ENCODE measurements at regions not wholly inside any gene's neighbourhood (a gene's known extent, or its start where the extent isn't known, plus 50 kb on each side); places are given as distances from the start of the nearest gene placed in this dataset.
"Not testable (repeated sequence)": the region's sequence is repeated elsewhere in the genome, so short reads cannot be mapped to it uniquely, and the experiment has no call there.

GRCh38 chr6:79398617-79399016 is 138.6 kb downstream of the LCA5 start:
- DNase-seq (ENCODE audit: low spot score); intact Hi-C loops (cut with DNase I): not testable (repeated sequence)

DNA sequence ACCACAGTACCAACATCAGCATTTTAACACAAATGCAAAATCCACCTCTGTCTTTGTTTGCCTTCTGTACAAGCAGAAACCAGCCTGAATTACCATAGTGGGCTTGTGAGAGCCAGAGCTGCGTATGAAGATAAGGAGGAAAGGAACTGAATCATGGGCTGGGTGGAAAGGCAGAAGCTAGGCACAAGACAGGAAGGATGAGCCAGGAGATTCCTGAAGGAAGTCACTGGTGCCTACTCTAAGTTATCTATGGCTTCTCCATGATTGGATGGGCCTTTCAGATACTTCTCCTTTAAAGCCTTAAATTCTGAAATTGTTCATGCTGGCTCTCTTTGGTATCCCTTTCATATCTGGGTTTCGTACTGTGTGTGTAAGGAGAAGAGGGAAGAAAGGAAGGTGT is 140.6 kb downstream of the LCA5 start:
- intact Hi-C loops (cut with DNase I): no loop called here

DNA sequence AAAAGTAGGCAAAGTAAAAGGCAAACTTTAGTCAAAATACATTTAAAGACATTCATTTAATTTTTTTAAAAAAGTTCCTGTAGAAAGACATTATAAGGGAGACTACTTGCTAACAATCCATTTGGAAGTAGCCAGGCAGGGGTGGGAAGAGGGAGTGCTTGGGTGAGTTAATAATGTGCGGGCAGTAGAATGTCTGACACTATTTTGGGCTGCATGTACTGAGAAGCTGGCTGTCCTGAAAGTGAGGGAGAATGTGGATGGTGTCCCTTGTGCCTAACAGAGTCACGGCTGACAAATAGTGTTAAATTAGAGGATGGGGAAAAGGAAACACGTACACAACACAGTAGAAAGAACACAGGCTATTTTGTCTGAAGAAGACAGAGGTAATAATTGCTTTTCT is 142.5 kb downstream of the LCA5 start:
- intact Hi-C loops (cut with DNase I): no loop called here
- DNase-seq (ENCODE audit: low spot score): no peak

More for the DNA sequence above, 140.6 kb downstream of the LCA5 start:
- DNase-seq (ENCODE audit: low spot score): no peak

GRCh38 chr6:79392094-79392493 is 145.1 kb downstream of the LCA5 start:
- intact Hi-C loops (cut with DNase I): no loop called here
- no peak for DNase-seq (ENCODE audit: low spot score)

- no peak for DNase-seq (ENCODE audit: low spot score)
- intact Hi-C loops (cut with DNase I): no loop called here
These were observed 145.8 kb downstream of the LCA5 start for GRCh38 chr6:79391480-79391879.

- no peak for DNase-seq (ENCODE audit: low spot score)
- intact Hi-C loops (cut with DNase I): no loop called here
These were observed 151.3 kb downstream of the LCA5 start for GRCh38 chr6:79385893-79386292.

DNA sequence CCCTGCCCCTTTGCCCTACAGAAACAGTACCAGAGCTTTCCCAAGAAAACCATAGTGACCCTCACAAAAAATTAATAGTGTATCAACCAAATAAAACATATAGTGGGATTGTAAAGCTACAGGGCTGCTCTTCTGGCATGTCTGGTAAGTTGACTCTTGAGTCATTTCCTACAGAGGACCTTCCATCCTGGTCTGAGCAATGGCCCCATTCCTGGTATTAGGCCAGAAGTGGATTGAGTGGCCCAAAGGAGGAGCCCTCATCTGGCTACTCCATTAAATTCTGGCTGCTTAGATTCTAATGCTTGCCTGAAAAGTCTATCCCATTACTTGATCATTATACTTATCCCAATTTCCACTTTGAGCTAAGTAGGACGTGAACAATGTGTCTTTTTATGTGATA is 150.9 kb upstream of the HMGN3 start:
- no peak for DNase-seq (ENCODE audit: low spot score)
- intact Hi-C loops (cut with DNase I): no loop called here

- DNase-seq (ENCODE audit: low spot score): no peak
- intact Hi-C loops (cut with DNase I): no loop called here
These were observed 150.4 kb upstream of the HMGN3 start for GRCh38 chr6:79384845-79385244.

DNA sequence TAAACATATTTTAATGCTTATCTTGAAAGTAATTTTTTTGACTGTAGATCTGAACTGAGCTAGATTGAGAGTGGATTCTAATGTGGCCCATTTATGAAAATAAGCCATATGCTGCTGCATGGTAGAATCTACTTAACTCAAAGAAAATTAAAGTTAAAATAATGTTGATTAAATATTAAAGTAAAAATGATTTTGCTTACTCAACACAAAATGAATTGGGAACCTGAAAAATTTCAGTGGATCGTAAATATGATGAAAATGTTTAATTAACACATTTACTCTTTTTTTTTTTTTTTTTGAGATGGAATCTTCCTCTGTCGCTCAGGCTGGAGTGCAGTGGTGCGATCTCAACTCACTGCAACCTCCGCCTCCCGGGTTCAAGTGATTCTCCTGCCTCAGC is 144.5 kb upstream of the HMGN3 start:
- no peak for DNase-seq (ENCODE audit: low spot score)
- intact Hi-C loops (cut with DNase I): no loop called here

GRCh38 chr6:79377888-79378348 is 143.4 kb upstream of the HMGN3 start:
- DNase-seq (ENCODE audit: low spot score): no peak
- intact Hi-C loops (cut with DNase I): no loop called here

GRCh38 chr6:79377047-79377446 is 142.6 kb upstream of the HMGN3 start:
- DNase-seq (ENCODE audit: low spot score): no peak
- intact Hi-C loops (cut with DNase I): no loop called here

DNA sequence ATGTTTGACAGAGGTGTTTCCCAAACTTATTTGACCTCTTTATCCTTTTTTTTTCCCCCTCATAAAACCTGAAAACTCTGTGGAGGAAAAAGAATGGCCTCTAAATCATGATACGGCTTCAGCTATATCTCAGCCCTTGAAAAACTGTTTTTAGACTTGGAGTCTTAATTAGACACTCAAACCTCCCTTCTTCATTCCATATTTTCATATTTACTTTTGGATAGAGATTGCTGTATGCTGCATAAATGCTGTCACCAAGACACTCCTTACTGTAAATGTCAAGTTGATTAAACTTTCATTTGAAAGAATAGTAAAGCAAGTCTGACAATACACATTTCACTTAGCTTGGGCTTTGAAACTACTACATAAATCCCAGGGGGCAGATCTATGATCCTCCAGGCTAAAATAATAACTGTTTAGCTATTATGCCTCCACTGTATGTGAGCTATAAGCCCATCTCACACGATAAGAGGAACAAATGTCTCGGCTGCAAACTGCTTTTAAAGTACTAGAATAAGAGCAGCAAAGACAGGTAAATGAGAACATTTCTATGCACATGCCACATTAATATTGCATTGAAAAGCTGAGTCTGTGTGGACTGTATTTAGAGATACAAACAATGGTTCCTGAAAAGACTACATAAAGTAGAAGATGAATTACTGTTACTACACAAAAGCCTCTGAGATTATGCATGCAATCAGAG is 141.3 kb upstream of the HMGN3 start:
- intact Hi-C loops (cut with DNase I): no loop called here
- DNase-seq (ENCODE audit: low spot score): no peak

DNA sequence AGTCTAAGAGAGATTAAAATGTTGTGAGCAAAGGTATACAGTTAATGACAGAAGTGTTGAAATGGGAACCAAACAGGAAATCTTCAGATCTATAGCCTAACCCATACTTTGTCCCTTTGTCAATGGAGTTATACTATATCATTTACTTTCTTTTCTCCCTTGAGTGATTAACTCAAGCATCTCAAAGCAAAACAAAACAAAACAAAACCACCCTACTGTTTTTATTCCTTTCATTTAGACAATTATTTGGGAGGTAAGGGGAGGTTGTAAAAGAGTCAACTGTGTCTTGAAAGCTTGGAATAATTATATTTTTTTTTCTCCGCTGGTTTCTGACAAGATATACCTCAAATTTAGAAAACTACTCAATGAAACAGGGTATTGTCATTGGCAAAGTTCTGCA is 139.8 kb upstream of the HMGN3 start:
- DNase-seq (ENCODE audit: low spot score): no peak
- intact Hi-C loops (cut with DNase I): no loop called here

DNA sequence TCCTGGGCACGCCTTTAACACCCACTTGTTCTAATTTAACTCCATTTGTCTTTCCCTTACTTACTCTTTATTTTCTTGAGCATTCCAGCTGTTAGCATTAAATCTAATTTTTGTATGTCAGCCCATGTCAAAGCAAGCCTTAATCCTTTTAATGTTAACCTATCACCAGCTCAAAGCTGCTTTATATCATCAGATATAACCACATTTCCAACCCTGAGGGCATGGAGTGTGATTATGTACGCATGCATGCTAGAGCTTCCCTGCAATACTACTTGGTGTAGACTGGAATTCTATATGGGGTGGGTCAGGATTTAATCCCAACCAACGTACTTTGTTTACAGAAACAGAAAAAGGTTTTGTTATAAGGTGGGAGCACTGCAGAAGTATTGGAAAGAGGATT is 139.4 kb upstream of the HMGN3 start:
- intact Hi-C loops (cut with DNase I): no loop called here
- no peak for DNase-seq (ENCODE audit: low spot score)

GRCh38 chr6:79373246-79373645 is 138.8 kb upstream of the HMGN3 start:
- no peak for DNase-seq (ENCODE audit: low spot score)
- intact Hi-C loops (cut with DNase I): no loop called here

- no peak for DNase-seq (ENCODE audit: low spot score)
- intact Hi-C loops (cut with DNase I): no loop called here
These were observed 138.3 kb upstream of the HMGN3 start for GRCh38 chr6:79372757-79373156.

GRCh38 chr6:79369026-79369425 is 134.5 kb upstream of the HMGN3 start:
- DNase-seq (ENCODE audit: low spot score): no peak
- intact Hi-C loops (cut with DNase I): no loop called here

GRCh38 chr6:79363441-79363840 is 129.0 kb upstream of the HMGN3 start:
- intact Hi-C loops (cut with DNase I); DNase-seq (ENCODE audit: low spot score): not testable (repeated sequence)

GRCh38 chr6:79361074-79361473 is 126.6 kb upstream of the HMGN3 start:
- intact Hi-C loops (cut with DNase I); DNase-seq (ENCODE audit: low spot score): not testable (repeated sequence)

- intact Hi-C loops (cut with DNase I): loop anchor here in 1 of 2 donors (2.0 kb wide), 1 partner anchor 56 kb away; no protein-coding TSS in a partner anchor
- DNase-seq (ENCODE audit: low spot score): no peak
These were observed 118.7 kb upstream of the HMGN3 start for GRCh38 chr6:79353226-79353625.

- intact Hi-C loops (cut with DNase I): loop anchor here in 1 of 2 donors (5.0 kb wide), 1 partner anchor 214 kb away; no protein-coding TSS in a partner anchor
- DNase-seq (ENCODE audit: low spot score): no peak
These were observed 104.0 kb upstream of the HMGN3 start for GRCh38 chr6:79338493-79338892.
